ENCODE measurements at regions not wholly inside any gene's neighbourhood (a gene's known extent, or its start where the extent isn't known, plus 50 kb on each side); places are given as distances from the start of the nearest gene placed in this dataset.

- Histone ChIP-seq H3K36me3 (ENCODE audit: control insufficient read depth, insufficient read depth, low read length) (no peaks in the 10 kb centered on the region), H3K9me3 (ENCODE audit: control insufficient read depth, insufficient read depth, low read length) (no peaks in the 10 kb centered on the region), H3K4me3 (ENCODE audit: low read depth, low read length) (no peak overlapping the region), H3K9ac (ENCODE audit: low read depth, low read length) (no peak overlapping the region), H3K27me3 (ENCODE audit: control insufficient read depth, insufficient read depth, low read length) (no peaks in the 10 kb centered on the region), H3K4me1 (ENCODE audit: control insufficient read depth, insufficient read depth, low read length) (no peaks in the 10 kb centered on the region)
These were observed 113.9 kb downstream of the SEC61B start for GRCh38 chr9:99336005-99336404.

- H3K9ac ChIP-seq (ENCODE audit: low read depth, low read length), result no peak overlapping the region
- H3K4me1 ChIP-seq (ENCODE audit: control insufficient read depth, insufficient read depth, low read length), result no peaks in the 10 kb centered on the region
- no peaks in the 10 kb centered on the region for H3K27me3 ChIP-seq (ENCODE audit: control insufficient read depth, insufficient read depth, low read length)
- H3K36me3 ChIP-seq (ENCODE audit: control insufficient read depth, insufficient read depth, low read length), result no peaks in the 10 kb centered on the region
- no peaks in the 10 kb centered on the region for H3K9me3 ChIP-seq (ENCODE audit: control insufficient read depth, insufficient read depth, low read length)
- H3K4me3 ChIP-seq (ENCODE audit: low read depth, low read length), result no peak overlapping the region
These were observed 114.4 kb downstream of the SEC61B start for GRCh38 chr9:99336531-99336930.

DNA sequence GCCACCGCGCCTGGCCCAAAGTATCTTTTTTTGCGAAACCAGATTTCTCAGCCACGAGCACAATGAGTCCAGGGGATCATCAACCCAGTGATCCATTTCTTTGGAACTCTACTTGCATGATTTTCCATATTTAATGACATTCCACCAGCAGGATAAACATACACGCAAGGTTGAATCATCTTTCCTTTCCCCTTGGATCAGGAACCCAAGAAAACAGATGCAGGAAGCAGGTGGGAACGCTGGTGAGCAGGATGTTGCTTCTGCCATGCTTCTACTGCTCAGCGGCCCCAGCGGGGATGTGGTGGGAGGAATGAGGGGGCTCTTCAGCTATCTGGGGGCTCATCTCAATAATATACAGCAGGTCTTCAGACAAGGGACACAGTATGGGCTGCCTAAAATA is 118.2 kb downstream of the SEC61B start:
- no peak overlapping the region for H3K9ac ChIP-seq (ENCODE audit: low read depth, low read length)
- H3K27me3 ChIP-seq (ENCODE audit: control insufficient read depth, insufficient read depth, low read length), result no peaks in the 10 kb centered on the region
- H3K36me3 ChIP-seq (ENCODE audit: control insufficient read depth, insufficient read depth, low read length), result no peaks in the 10 kb centered on the region
- H3K4me3 ChIP-seq (ENCODE audit: low read depth, low read length), result no peak overlapping the region
- no peaks in the 10 kb centered on the region for H3K4me1 ChIP-seq (ENCODE audit: control insufficient read depth, insufficient read depth, low read length)
- no peaks in the 10 kb centered on the region for H3K9me3 ChIP-seq (ENCODE audit: control insufficient read depth, insufficient read depth, low read length)

GRCh38 chr9:99341686-99342085 is 119.6 kb downstream of the SEC61B start:
- Histone ChIP-seq H3K36me3 (ENCODE audit: control insufficient read depth, insufficient read depth, low read length) (no peaks in the 10 kb centered on the region), H3K4me3 (ENCODE audit: low read depth, low read length) (no peak overlapping the region), H3K27me3 (ENCODE audit: control insufficient read depth, insufficient read depth, low read length) (no peaks in the 10 kb centered on the region), H3K4me1 (ENCODE audit: control insufficient read depth, insufficient read depth, low read length) (no peaks in the 10 kb centered on the region), H3K9ac (ENCODE audit: low read depth, low read length) (no peak overlapping the region), H3K9me3 (ENCODE audit: control insufficient read depth, insufficient read depth, low read length) (no peaks in the 10 kb centered on the region)

DNA sequence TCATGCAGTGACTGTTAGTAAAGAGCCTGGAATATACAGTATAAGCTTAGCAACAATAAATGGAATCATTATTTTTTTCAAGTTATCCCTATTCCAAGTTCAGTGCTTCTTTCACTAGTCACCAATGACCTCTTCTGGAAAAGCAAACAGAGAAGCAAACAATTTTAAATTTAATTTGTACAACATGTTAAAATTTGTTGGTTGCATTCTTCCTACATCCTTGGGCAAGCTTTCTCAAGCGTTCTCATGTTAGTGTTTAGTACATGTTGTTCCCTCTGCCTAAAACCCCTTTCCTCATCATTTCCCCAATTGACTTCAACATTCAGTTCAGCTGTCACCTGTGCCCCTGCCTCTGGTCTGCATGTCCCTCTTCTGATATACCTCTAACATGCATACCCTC is 123.4 kb downstream of the SEC61B start:
- Histone ChIP-seq H3K4me3 (ENCODE audit: low read depth, low read length) (no peak overlapping the region), H3K4me1 (ENCODE audit: control insufficient read depth, insufficient read depth, low read length) (no peaks in the 10 kb centered on the region), H3K27me3 (ENCODE audit: control insufficient read depth, insufficient read depth, low read length) (no peaks in the 10 kb centered on the region), H3K9ac (ENCODE audit: low read depth, low read length) (no peak overlapping the region), H3K36me3 (ENCODE audit: control insufficient read depth, insufficient read depth, low read length) (no peaks in the 10 kb centered on the region), H3K9me3 (ENCODE audit: control insufficient read depth, insufficient read depth, low read length) (no peaks in the 10 kb centered on the region)

GRCh38 chr9:99345942-99346341 is 123.9 kb downstream of the SEC61B start:
- H3K36me3 ChIP-seq (ENCODE audit: control insufficient read depth, insufficient read depth, low read length), result no peaks in the 10 kb centered on the region
- H3K9me3 ChIP-seq (ENCODE audit: control insufficient read depth, insufficient read depth, low read length), result no peaks in the 10 kb centered on the region
- H3K9ac ChIP-seq (ENCODE audit: low read depth, low read length), result no peak overlapping the region
- H3K4me1 ChIP-seq (ENCODE audit: control insufficient read depth, insufficient read depth, low read length), result no peaks in the 10 kb centered on the region
- H3K4me3 ChIP-seq (ENCODE audit: low read depth, low read length), result no peak overlapping the region
- no peaks in the 10 kb centered on the region for H3K27me3 ChIP-seq (ENCODE audit: control insufficient read depth, insufficient read depth, low read length)

DNA sequence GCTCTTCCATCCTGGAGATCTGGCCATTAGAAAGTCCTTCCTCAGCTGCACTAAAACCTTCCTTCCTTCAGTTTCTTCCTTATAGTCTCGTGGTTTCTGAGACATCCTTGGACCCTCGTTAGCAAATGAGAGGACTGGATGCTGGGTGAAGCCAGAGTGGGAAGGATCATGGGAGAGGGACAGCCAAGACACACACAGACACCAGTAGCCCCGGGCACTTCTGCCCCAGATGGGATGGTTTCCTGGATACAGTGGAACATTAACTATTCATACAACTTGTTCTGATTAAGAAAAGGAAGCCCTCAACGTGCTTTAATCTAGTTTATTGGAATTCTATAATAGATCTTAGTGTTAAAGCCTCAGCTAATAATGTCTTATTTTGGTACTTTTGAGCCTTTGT is 125.5 kb downstream of the SEC61B start:
- Histone ChIP-seq H3K27me3 (ENCODE audit: control insufficient read depth, insufficient read depth, low read length) (no peaks in the 10 kb centered on the region), H3K36me3 (ENCODE audit: control insufficient read depth, insufficient read depth, low read length) (no peaks in the 10 kb centered on the region), H3K4me3 (ENCODE audit: low read depth, low read length) (no peak overlapping the region), H3K9me3 (ENCODE audit: control insufficient read depth, insufficient read depth, low read length) (no peaks in the 10 kb centered on the region), H3K4me1 (ENCODE audit: control insufficient read depth, insufficient read depth, low read length) (no peaks in the 10 kb centered on the region), H3K9ac (ENCODE audit: low read depth, low read length) (no peak overlapping the region)

- Histone ChIP-seq H3K4me3 (ENCODE audit: low read depth, low read length) (no peak overlapping the region), H3K9ac (ENCODE audit: low read depth, low read length) (no peak overlapping the region), H3K9me3 (ENCODE audit: control insufficient read depth, insufficient read depth, low read length) (no peaks in the 10 kb centered on the region)
These were observed 126.2 kb downstream of the SEC61B start for GRCh38 chr9:99348289-99348688.

GRCh38 chr9:99349870-99350269 is 127.8 kb downstream of the SEC61B start:
- H3K4me3 ChIP-seq (ENCODE audit: low read depth, low read length), result no peak overlapping the region
- no peaks in the 10 kb centered on the region for H3K4me1 ChIP-seq (ENCODE audit: control insufficient read depth, insufficient read depth, low read length)
- no peak overlapping the region for H3K9ac ChIP-seq (ENCODE audit: low read depth, low read length)
- no peaks in the 10 kb centered on the region for H3K27me3 ChIP-seq (ENCODE audit: control insufficient read depth, insufficient read depth, low read length)
- no peaks in the 10 kb centered on the region for H3K9me3 ChIP-seq (ENCODE audit: control insufficient read depth, insufficient read depth, low read length)
- H3K36me3 ChIP-seq (ENCODE audit: control insufficient read depth, insufficient read depth, low read length), result no peaks in the 10 kb centered on the region

More at GRCh38 chr9:99348289-99348688, 126.2 kb downstream of the SEC61B start:
- Histone ChIP-seq H3K36me3 (ENCODE audit: control insufficient read depth, insufficient read depth, low read length) (no peaks in the 10 kb centered on the region), H3K27me3 (ENCODE audit: control insufficient read depth, insufficient read depth, low read length) (no peaks in the 10 kb centered on the region), H3K4me1 (ENCODE audit: control insufficient read depth, insufficient read depth, low read length) (no peaks in the 10 kb centered on the region)

- H3K9ac ChIP-seq (ENCODE audit: low read depth, low read length), result no peak overlapping the region
- no peaks in the 10 kb centered on the region for H3K9me3 ChIP-seq (ENCODE audit: control insufficient read depth, insufficient read depth, low read length)
- no peaks in the 10 kb centered on the region for H3K4me1 ChIP-seq (ENCODE audit: control insufficient read depth, insufficient read depth, low read length)
- no peak overlapping the region for H3K4me3 ChIP-seq (ENCODE audit: low read depth, low read length)
- no peaks in the 10 kb centered on the region for H3K27me3 ChIP-seq (ENCODE audit: control insufficient read depth, insufficient read depth, low read length)
- no peaks in the 10 kb centered on the region for H3K36me3 ChIP-seq (ENCODE audit: control insufficient read depth, insufficient read depth, low read length)
These were observed 128.4 kb downstream of the SEC61B start for GRCh38 chr9:99350461-99350860.

- Histone ChIP-seq H3K4me3 (ENCODE audit: low read depth, low read length) (no peak overlapping the region), H3K4me1 (ENCODE audit: control insufficient read depth, insufficient read depth, low read length) (no peaks in the 10 kb centered on the region), H3K9ac (ENCODE audit: low read depth, low read length) (no peak overlapping the region), H3K36me3 (ENCODE audit: control insufficient read depth, insufficient read depth, low read length) (no peaks in the 10 kb centered on the region), H3K9me3 (ENCODE audit: control insufficient read depth, insufficient read depth, low read length) (no peaks in the 10 kb centered on the region), H3K27me3 (ENCODE audit: control insufficient read depth, insufficient read depth, low read length) (no peaks in the 10 kb centered on the region)
These were observed 129.6 kb downstream of the SEC61B start for GRCh38 chr9:99351647-99352046.

GRCh38 chr9:99352826-99353225 is 130.7 kb downstream of the SEC61B start:
- no peak overlapping the region for H3K4me3 ChIP-seq (ENCODE audit: low read depth, low read length)
- H3K9ac ChIP-seq (ENCODE audit: low read depth, low read length), result no peak overlapping the region
- H3K27me3 ChIP-seq (ENCODE audit: control insufficient read depth, insufficient read depth, low read length), result no peaks in the 10 kb centered on the region
- no peaks in the 10 kb centered on the region for H3K9me3 ChIP-seq (ENCODE audit: control insufficient read depth, insufficient read depth, low read length)
- no peaks in the 10 kb centered on the region for H3K36me3 ChIP-seq (ENCODE audit: control insufficient read depth, insufficient read depth, low read length)
- no peaks in the 10 kb centered on the region for H3K4me1 ChIP-seq (ENCODE audit: control insufficient read depth, insufficient read depth, low read length)

DNA sequence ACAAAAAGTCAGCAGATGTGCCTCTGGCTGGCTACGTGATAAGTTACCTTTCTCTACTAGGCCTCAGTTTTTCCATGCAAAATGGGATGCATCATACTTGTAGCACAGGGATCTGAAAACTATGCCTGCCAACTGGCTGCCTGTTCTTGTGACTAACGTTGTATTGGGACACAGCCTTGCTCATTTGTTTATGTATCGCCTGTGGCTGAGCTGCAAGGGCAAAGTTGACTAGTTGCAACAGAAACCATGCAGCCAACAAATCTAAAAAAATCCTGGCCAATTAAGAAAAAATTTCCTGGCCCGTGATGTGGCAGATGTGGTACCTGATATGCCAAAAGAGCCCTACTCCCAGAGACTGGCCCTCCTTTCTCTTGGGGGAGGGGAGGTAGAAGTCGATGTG is 131.3 kb downstream of the SEC61B start:
- H3K9me3 ChIP-seq (ENCODE audit: control insufficient read depth, insufficient read depth, low read length), result no peaks in the 10 kb centered on the region
- H3K4me1 ChIP-seq (ENCODE audit: control insufficient read depth, insufficient read depth, low read length), result no peaks in the 10 kb centered on the region
- no peaks in the 10 kb centered on the region for H3K36me3 ChIP-seq (ENCODE audit: control insufficient read depth, insufficient read depth, low read length)
- no peak overlapping the region for H3K4me3 ChIP-seq (ENCODE audit: low read depth, low read length)
- H3K9ac ChIP-seq (ENCODE audit: low read depth, low read length), result no peak overlapping the region
- H3K27me3 ChIP-seq (ENCODE audit: control insufficient read depth, insufficient read depth, low read length), result no peaks in the 10 kb centered on the region
